ENCODE measurements at regions not wholly inside any gene's neighbourhood (a gene's known extent, or its start where the extent isn't known, plus 50 kb on each side); places are given as distances from the start of the nearest gene placed in this dataset.

GRCh38 chr14:86013641-86014040 is 483.7 kb downstream of the FLRT2 start:
- H3K4me3 Mint-ChIP-seq = no peak overlapping the region
- peaks cover 8% of the 10 kb centered on the region for H3K36me3 Mint-ChIP-seq (ENCODE audit: low read depth)
- DNase-seq = no peak
- no peaks in the 10 kb centered on the region for H3K27me3 Mint-ChIP-seq
- H3K4me1 Mint-ChIP-seq (ENCODE audit: low read depth) = no peaks in the 10 kb centered on the region
- no peaks in the 10 kb centered on the region for H3K9me3 Mint-ChIP-seq
- no peak overlapping the region for H3K27ac Mint-ChIP-seq

- no peak for DNase-seq
- H3K27me3 Mint-ChIP-seq = no peaks in the 10 kb centered on the region
- H3K9me3 Mint-ChIP-seq = no peaks in the 10 kb centered on the region
- no peaks in the 10 kb centered on the region for H3K4me1 Mint-ChIP-seq (ENCODE audit: low read depth)
- H3K27ac Mint-ChIP-seq = no peak overlapping the region
- no peak overlapping the region for H3K4me3 Mint-ChIP-seq
- H3K36me3 Mint-ChIP-seq (ENCODE audit: low read depth) = no peaks in the 10 kb centered on the region
Observed at GRCh38 chr14:86012461-86012860, 482.5 kb downstream of the FLRT2 start.

GRCh38 chr14:86003998-86004397 is 474.1 kb downstream of the FLRT2 start:
- DNase-seq = no peak
- H3K4me3 Mint-ChIP-seq = no peak overlapping the region
- no peak overlapping the region for H3K27ac Mint-ChIP-seq
- H3K27me3 Mint-ChIP-seq = no peaks in the 10 kb centered on the region
- no peaks in the 10 kb centered on the region for H3K9me3 Mint-ChIP-seq
- peaks cover 16% of the 10 kb centered on the region for H3K36me3 Mint-ChIP-seq (ENCODE audit: low read depth)
- peaks cover 2% of the 10 kb centered on the region for H3K4me1 Mint-ChIP-seq (ENCODE audit: low read depth)

GRCh38 chr14:85996551-85996950 is 466.6 kb downstream of the FLRT2 start:
- H3K27me3 Mint-ChIP-seq = no peaks in the 10 kb centered on the region
- H3K4me3 Mint-ChIP-seq = no peak overlapping the region

GRCh38 chr14:85991156-85991555 is 461.2 kb downstream of the FLRT2 start:
- DNase-seq = no peak
- no peak overlapping the region for H3K4me3 Mint-ChIP-seq
- H3K4me1 Mint-ChIP-seq (ENCODE audit: low read depth) = peaks cover 5% of the 10 kb centered on the region
- no peaks in the 10 kb centered on the region for H3K9me3 Mint-ChIP-seq
- H3K27me3 Mint-ChIP-seq = no peaks in the 10 kb centered on the region
- H3K27ac Mint-ChIP-seq = no peak overlapping the region
- H3K36me3 Mint-ChIP-seq (ENCODE audit: low read depth) = peaks cover 14% of the 10 kb centered on the region

More at GRCh38 chr14:85996551-85996950, 466.6 kb downstream of the FLRT2 start:
- Mint-ChIP-seq H3K4me1 (ENCODE audit: low read depth) (peaks cover 7% of the 10 kb centered on the region), H3K27ac (no peak overlapping the region), H3K9me3 (no peaks in the 10 kb centered on the region), H3K36me3 (ENCODE audit: low read depth) (peaks cover 3% of the 10 kb centered on the region)
- no peak for DNase-seq

GRCh38 chr14:85987907-85988306 is 458.0 kb downstream of the FLRT2 start:
- no peaks in the 10 kb centered on the region for H3K9me3 Mint-ChIP-seq
- DNase-seq = no peak
- H3K4me3 Mint-ChIP-seq = no peak overlapping the region
- no peaks in the 10 kb centered on the region for H3K4me1 Mint-ChIP-seq (ENCODE audit: low read depth)
- H3K27ac Mint-ChIP-seq = no peak overlapping the region
- H3K36me3 Mint-ChIP-seq (ENCODE audit: low read depth) = peaks cover 21% of the 10 kb centered on the region
- H3K27me3 Mint-ChIP-seq = no peaks in the 10 kb centered on the region

GRCh38 chr14:85987292-85987691 is 457.3 kb downstream of the FLRT2 start:
- Mint-ChIP-seq H3K4me3 (no peak overlapping the region), H3K36me3 (ENCODE audit: low read depth) (peaks cover 21% of the 10 kb centered on the region), H3K27me3 (no peaks in the 10 kb centered on the region), H3K9me3 (no peaks in the 10 kb centered on the region), H3K27ac (no peak overlapping the region), H3K4me1 (ENCODE audit: low read depth) (no peaks in the 10 kb centered on the region)
- DNase-seq = no peak

- H3K9me3 Mint-ChIP-seq = peaks cover 3% of the 10 kb centered on the region
- H3K4me3 Mint-ChIP-seq = no peak overlapping the region
- H3K27ac Mint-ChIP-seq = no peak overlapping the region
- H3K4me1 Mint-ChIP-seq (ENCODE audit: low read depth) = no peaks in the 10 kb centered on the region
- peaks cover 38% of the 10 kb centered on the region for H3K36me3 Mint-ChIP-seq (ENCODE audit: low read depth)
- no peak for DNase-seq
- no peaks in the 10 kb centered on the region for H3K27me3 Mint-ChIP-seq
Observed at GRCh38 chr14:85978582-85979250, 448.8 kb downstream of the FLRT2 start.

- H3K4me1 Mint-ChIP-seq (ENCODE audit: low read depth) = peaks cover 7% of the 10 kb centered on the region
- peaks cover 28% of the 10 kb centered on the region for H3K9me3 Mint-ChIP-seq
- peaks cover 57% of the 10 kb centered on the region for H3K36me3 Mint-ChIP-seq (ENCODE audit: low read depth)
- H3K27ac Mint-ChIP-seq = no peak overlapping the region
- no peak overlapping the region for H3K4me3 Mint-ChIP-seq
- no peak for DNase-seq
- no peaks in the 10 kb centered on the region for H3K27me3 Mint-ChIP-seq
Observed at GRCh38 chr14:85974602-85975001, 444.7 kb downstream of the FLRT2 start.

- Mint-ChIP-seq H3K4me1 (ENCODE audit: low read depth) (peaks cover 7% of the 10 kb centered on the region), H3K36me3 (ENCODE audit: low read depth) (no peaks in the 10 kb centered on the region), H3K9me3 (peaks cover 5% of the 10 kb centered on the region), H3K27me3 (no peaks in the 10 kb centered on the region), H3K4me3 (no peak overlapping the region), H3K27ac (no peak overlapping the region)
- no peak for DNase-seq
Observed at GRCh38 chr14:85963486-85963885, 433.5 kb downstream of the FLRT2 start.

GRCh38 chr14:85960756-85961155 is 430.8 kb downstream of the FLRT2 start:
- no peaks in the 10 kb centered on the region for H3K27me3 Mint-ChIP-seq
- no peak for DNase-seq
- H3K4me3 Mint-ChIP-seq = no peak overlapping the region
- H3K36me3 Mint-ChIP-seq (ENCODE audit: low read depth) = peaks cover 2% of the 10 kb centered on the region
- no peaks in the 10 kb centered on the region for H3K9me3 Mint-ChIP-seq
- H3K27ac Mint-ChIP-seq = no peak overlapping the region
- peaks cover 7% of the 10 kb centered on the region for H3K4me1 Mint-ChIP-seq (ENCODE audit: low read depth)

GRCh38 chr14:85959063-85959462 is 429.1 kb downstream of the FLRT2 start:
- Mint-ChIP-seq H3K4me3 (no peak overlapping the region), H3K27me3 (no peaks in the 10 kb centered on the region), H3K36me3 (ENCODE audit: low read depth) (peaks cover 4% of the 10 kb centered on the region), H3K9me3 (no peaks in the 10 kb centered on the region), H3K4me1 (ENCODE audit: low read depth) (peaks cover 9% of the 10 kb centered on the region), H3K27ac (no peak overlapping the region)
- no peak for DNase-seq

GRCh38 chr14:85958069-85958468 is 428.1 kb downstream of the FLRT2 start:
- no peak overlapping the region for H3K4me3 Mint-ChIP-seq
- H3K4me1 Mint-ChIP-seq (ENCODE audit: low read depth) = peaks cover 15% of the 10 kb centered on the region
- H3K27ac Mint-ChIP-seq = no peak overlapping the region
- DNase-seq = no peak
- no peaks in the 10 kb centered on the region for H3K27me3 Mint-ChIP-seq
- H3K36me3 Mint-ChIP-seq (ENCODE audit: low read depth) = peaks cover 4% of the 10 kb centered on the region
- H3K9me3 Mint-ChIP-seq = no peaks in the 10 kb centered on the region

- DNase-seq = no peak
- Mint-ChIP-seq H3K4me1 (ENCODE audit: low read depth) (peaks cover 16% of the 10 kb centered on the region), H3K4me3 (no peak overlapping the region), H3K27me3 (no peaks in the 10 kb centered on the region), H3K36me3 (ENCODE audit: low read depth) (peaks cover 11% of the 10 kb centered on the region), H3K9me3 (no peaks in the 10 kb centered on the region), H3K27ac (no peak overlapping the region)
Observed at GRCh38 chr14:85953265-85953664, 423.3 kb downstream of the FLRT2 start.

GRCh38 chr14:85948153-85948552 is 418.2 kb downstream of the FLRT2 start:
- Mint-ChIP-seq H3K27me3 (no peaks in the 10 kb centered on the region), H3K27ac (no peak overlapping the region), H3K9me3 (peaks cover 4% of the 10 kb centered on the region), H3K36me3 (ENCODE audit: low read depth) (peaks cover 26% of the 10 kb centered on the region), H3K4me3 (no peak overlapping the region), H3K4me1 (ENCODE audit: low read depth) (peaks cover 23% of the 10 kb centered on the region)
- no peak for DNase-seq
